Tibial artery (tissue), 4 donors: ENCODE measurements at regions not wholly inside any gene's neighbourhood (a gene's known extent, or its start where the extent isn't known, plus 50 kb on each side); places are given as distances from the start of the nearest gene placed in this dataset.

Experiments used
- DNase-seq, 2 donors: peaks; one replicate each; pipeline ENCODE4 v3.0.0-alpha.2; 2019
- H3K27ac ChIP-seq, 2 donors: fragments of 200-600 bp; sonication (generic) in 1 of 2; 1 replicate in 1 of 2; 2 replicates in 1 of 2; pipeline ENCODE4 v1.5.1; 2018 to 2019; ENCODE audit warnings: mild to moderate bottlenecking in 1 of 2
- H3K27me3 ChIP-seq, 2 donors: fragments of 200-600 bp; sonication (generic) in 1 of 2; one replicate each; pipeline versions ENCODE4 v1.5.1 to v1.6.0; 2016 to 2019
- H3K36me3 ChIP-seq, 3 donors: fragments of 200-600 bp; sonication (generic) in 2 of 3; one replicate each; pipeline ENCODE4 v1.5.1; 2016 to 2019; ENCODE audit warnings: mild to moderate bottlenecking in 2 of 3
- H3K4me1 ChIP-seq, 4 donors: fragments of 200-600 bp; sonication (generic) in 2 of 4; 1 replicate in 3 of 4; 2 replicates in 1 of 4; pipeline ENCODE4 v1.5.1; 2016 to 2019
- H3K4me3 ChIP-seq, 2 donors: fragments of 200-600 bp; sonication (generic) in 1 of 2; 1 replicate in 1 of 2; 2 replicates in 1 of 2; pipeline ENCODE4 v1.5.1; 2018 to 2019; ENCODE audit warnings: mild to moderate bottlenecking in 2 of 2
- H3K9me3 ChIP-seq, 3 donors: fragments of 200-600 bp; sonication (generic) in 1 of 3; one replicate each; pipeline ENCODE4 v1.5.1; 2016 to 2019
- intact Hi-C: fragments of 100-400 bp; cut with DNase I; formaldehyde crosslinking; loops from one replicate; pipeline ENCODE4 v1.15.0; 2023; ENCODE audit warnings: low total_unique reads
- TF ChIP-seq, protein P1 (sequence below), 2 experiments: fragments of 200-600 bp in 1 of 2; fragments of 450-650 bp in 1 of 2; IDR thresholded peaks; one replicate each; pipeline ENCODE4 v1.5.1; 2017 to 2019; ENCODE audit warnings: antibody characterized with exemption in 2 of 2, mild to moderate bottlenecking in 1 of 2, moderate library complexity in 1 of 2

DNA sequence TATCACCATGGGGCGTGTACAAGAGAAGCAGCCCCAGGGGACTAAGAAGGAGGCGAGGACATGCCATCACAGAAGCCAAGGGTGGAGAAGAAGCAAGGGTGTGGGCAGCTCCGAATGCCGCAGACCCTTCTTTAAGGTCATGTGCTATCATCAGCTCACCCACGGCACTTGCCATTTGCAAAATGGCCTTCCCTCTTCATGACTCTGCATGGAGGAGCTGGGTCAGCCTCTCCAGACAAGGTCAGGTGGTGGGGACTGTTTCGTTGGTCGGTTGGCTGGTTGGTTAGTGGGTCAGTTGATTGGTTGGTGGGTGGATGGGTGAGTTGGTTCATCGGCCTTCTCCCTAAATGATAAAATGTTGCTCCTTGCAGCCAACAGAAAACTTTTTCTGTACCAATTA is 622.5 kb downstream of the TBC1D22A start:
- H3K36me3 ChIP-seq = no peaks in the 10 kb centered on the region

DNA sequence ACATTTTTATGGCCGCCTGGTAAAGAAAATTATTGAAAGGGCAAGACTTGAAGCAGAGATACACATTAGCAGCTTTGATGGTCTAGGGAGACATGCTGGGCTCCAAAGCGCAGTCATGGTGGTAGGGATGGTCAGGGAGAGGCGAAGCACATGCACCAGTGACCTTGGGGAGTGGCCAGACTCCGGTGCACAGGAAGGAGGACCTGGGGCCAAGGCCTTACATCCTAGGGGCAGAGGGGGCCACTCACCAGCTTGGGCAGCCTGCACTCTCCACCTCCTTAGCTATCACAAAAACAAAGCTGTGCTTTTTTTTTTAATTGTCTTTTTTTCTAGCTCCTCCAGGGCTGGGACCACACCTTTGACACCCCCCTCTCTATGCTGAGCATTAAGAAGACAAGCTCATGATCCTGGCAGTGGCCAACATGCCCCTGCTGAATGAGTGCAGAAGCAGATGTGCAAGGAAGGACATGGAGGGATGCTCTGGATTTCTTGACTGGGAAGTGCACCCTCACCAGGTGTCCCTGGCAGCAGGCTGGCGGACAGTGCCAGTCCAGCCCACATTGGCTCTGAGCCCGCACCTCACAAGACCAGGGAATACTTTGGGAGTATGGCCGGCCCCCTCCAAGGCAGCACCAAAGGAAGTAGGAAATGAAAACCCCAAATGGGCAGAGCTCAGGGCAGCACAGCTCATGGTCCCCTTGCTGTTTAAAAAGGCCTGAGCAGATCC is 619.9 kb downstream of the TBC1D22A start:
- no peaks in the 10 kb centered on the region for H3K36me3 ChIP-seq
- peaks cover 0 to 8% of the 10 kb centered on the region in 2 donors for H3K27me3 ChIP-seq
- no peaks in the 10 kb centered on the region for H3K4me1 ChIP-seq
- peak; percentile 6 to 34 for DNase-seq
- no peak overlapping the region for H3K4me3 ChIP-seq
- H3K9me3 ChIP-seq = no peaks in the 10 kb centered on the region
- H3K27ac ChIP-seq = no peak overlapping the region
- intact Hi-C loops = loop anchor here (2.0 kb wide), 1 partner anchor 32 kb away; no protein-coding TSS in a partner anchor
- TF ChIP-seq, protein P1, sequence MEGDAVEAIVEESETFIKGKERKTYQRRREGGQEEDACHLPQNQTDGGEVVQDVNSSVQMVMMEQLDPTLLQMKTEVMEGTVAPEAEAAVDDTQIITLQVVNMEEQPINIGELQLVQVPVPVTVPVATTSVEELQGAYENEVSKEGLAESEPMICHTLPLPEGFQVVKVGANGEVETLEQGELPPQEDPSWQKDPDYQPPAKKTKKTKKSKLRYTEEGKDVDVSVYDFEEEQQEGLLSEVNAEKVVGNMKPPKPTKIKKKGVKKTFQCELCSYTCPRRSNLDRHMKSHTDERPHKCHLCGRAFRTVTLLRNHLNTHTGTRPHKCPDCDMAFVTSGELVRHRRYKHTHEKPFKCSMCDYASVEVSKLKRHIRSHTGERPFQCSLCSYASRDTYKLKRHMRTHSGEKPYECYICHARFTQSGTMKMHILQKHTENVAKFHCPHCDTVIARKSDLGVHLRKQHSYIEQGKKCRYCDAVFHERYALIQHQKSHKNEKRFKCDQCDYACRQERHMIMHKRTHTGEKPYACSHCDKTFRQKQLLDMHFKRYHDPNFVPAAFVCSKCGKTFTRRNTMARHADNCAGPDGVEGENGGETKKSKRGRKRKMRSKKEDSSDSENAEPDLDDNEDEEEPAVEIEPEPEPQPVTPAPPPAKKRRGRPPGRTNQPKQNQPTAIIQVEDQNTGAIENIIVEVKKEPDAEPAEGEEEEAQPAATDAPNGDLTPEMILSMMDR (IDR thresholded peaks at IDR 0.05) = no peak

More for the DNA sequence above, 622.5 kb downstream of the TBC1D22A start:
- Histone ChIP-seq H3K27ac (no peak overlapping the region), H3K4me3 (no peak overlapping the region), H3K9me3 (no peaks in the 10 kb centered on the region), H3K27me3 (peaks cover 0 to 20% of the 10 kb centered on the region in 2 donors), H3K4me1 (no peaks in the 10 kb centered on the region)
- TF ChIP-seq, protein P1 (IDR thresholded peaks at IDR 0.05) = no peak
- peak; percentile 5 to 34 for DNase-seq
- intact Hi-C loops = no loop called here

- no peak overlapping the region for H3K4me3 ChIP-seq
- H3K36me3 ChIP-seq = no peaks in the 10 kb centered on the region
- no peaks in the 10 kb centered on the region for H3K9me3 ChIP-seq
- no peak overlapping the region for H3K27ac ChIP-seq
- TF ChIP-seq, protein P1 (IDR thresholded peaks at IDR 0.05) = no peak
- DNase-seq = peak; percentile 3 to 49
- no peaks in the 10 kb centered on the region for H3K4me1 ChIP-seq
- peaks cover 0 to 3% of the 10 kb centered on the region in 2 donors for H3K27me3 ChIP-seq
- intact Hi-C loops = no loop called here
Observed at GRCh38 chr22:47381240-47381639, 618.8 kb downstream of the TBC1D22A start.

GRCh38 chr22:47380692-47381091 is 618.2 kb downstream of the TBC1D22A start:
- no peak overlapping the region for H3K4me3 ChIP-seq
- H3K4me1 ChIP-seq = no peaks in the 10 kb centered on the region
- DNase-seq = peak; percentile 6
- H3K27me3 ChIP-seq = peaks cover 0 to 3% of the 10 kb centered on the region in 2 donors
- H3K36me3 ChIP-seq = no peaks in the 10 kb centered on the region
- TF ChIP-seq, protein P1 (IDR thresholded peaks at IDR 0.05) = no peak
- intact Hi-C loops = no loop called here
- H3K27ac ChIP-seq = no peak overlapping the region
- H3K9me3 ChIP-seq = no peaks in the 10 kb centered on the region

GRCh38 chr22:47379037-47379436 is 616.6 kb downstream of the TBC1D22A start:
- no peaks in the 10 kb centered on the region for H3K4me1 ChIP-seq
- no peak overlapping the region for H3K27ac ChIP-seq
- no peak overlapping the region for H3K4me3 ChIP-seq
- H3K36me3 ChIP-seq = no peaks in the 10 kb centered on the region
- peaks cover 0 to 11% of the 10 kb centered on the region in 2 donors for H3K27me3 ChIP-seq
- H3K9me3 ChIP-seq = no peaks in the 10 kb centered on the region
- TF ChIP-seq, protein P1 (IDR thresholded peaks at IDR 0.05) = no peak
- DNase-seq = no peak
- intact Hi-C loops = no loop called here
